ENCODE measurements at regions not wholly inside any gene's neighbourhood (a gene's known extent, or its start where the extent isn't known, plus 50 kb on each side); places are given as distances from the start of the nearest gene placed in this dataset.
"Not testable (repeated sequence)": the region's sequence is repeated elsewhere in the genome, so short reads cannot be mapped to it uniquely, and the experiment has no call there.

DNA sequence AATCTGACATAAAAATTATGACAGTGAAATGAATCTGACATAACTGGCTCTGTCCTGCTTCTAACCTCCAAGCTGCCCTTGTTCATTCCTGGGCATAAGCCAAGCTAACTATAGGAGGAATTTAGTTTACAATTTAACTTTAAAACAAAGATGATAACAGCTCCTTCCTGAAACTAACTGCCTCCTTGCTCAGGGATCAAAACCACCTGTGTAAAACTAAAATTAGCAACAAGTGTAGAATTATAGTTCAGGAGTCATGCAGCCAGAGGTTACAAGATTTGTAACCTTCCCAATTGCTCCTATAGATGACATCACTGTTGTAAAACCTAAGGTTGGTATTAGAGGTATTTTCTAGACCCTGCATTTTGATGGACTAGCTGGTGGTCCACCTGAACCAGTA lies 256.4 kb upstream of the POM121L12 start:
- DNase-seq = no peak

- no peak for DNase-seq
These were observed 258.2 kb upstream of the POM121L12 start for GRCh38 chr7:52777051-52777822.

GRCh38 chr7:52775876-52776275 lies 259.6 kb upstream of the POM121L12 start:
- no peak for DNase-seq

GRCh38 chr7:52771177-52771576 lies 264.3 kb upstream of the POM121L12 start:
- no peak for DNase-seq

DNA sequence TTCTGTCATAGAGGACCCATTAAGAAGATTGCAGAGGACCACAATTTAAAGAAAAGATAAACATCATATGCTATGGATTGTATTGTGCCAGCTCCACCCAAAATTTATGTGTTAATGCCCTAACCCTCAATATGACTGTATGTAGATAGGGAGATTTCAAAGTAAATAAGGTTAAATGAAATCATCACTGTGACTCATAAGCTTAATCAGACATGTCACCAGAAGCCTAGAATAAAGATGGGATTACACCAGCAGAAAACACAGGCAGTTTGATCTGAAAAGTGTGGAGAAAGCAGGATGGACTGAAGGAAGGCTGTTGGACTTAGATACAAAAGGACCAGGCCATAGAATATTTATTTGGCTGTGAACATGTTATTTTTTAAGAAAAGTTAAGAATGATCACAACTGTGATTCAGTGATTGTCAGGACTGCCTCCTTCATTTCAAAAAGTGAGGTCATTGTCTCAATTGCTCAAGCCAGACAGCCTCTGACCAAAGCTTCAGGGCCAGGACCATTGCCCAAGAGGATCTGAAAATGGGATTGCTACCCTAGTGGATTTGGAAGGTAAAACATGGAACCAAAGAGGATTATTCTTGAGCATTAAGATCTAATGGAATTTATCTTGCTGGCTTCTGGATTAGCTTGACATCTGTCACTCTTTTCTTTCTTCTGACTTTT lies 270.8 kb upstream of the POM121L12 start:
- DNase-seq = no peak

DNA sequence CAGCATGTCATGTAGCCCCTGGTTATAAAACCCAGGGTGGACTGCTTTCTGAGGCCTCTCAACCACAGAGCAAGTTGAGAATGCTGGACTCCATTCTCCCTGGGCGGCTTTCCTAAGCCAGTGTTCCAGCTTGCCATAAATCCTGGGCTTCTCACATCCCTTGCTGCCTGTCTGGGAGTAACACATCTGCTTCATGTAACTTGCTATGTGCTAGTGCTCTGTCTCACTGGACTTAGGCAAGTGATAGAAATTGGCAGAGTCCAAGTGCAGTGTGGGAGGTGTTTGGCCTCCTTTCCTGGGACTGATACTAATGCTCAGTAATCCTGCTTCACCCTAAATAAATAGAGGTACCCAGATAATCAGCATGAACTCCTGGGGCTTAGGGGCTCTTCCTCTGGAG lies 277.1 kb upstream of the POM121L12 start:
- no peak for DNase-seq

GRCh38 chr7:52753855-52754254 lies 281.6 kb upstream of the POM121L12 start:
- no peak for DNase-seq

GRCh38 chr7:52752891-52753290 lies 282.5 kb upstream of the POM121L12 start:
- DNase-seq = no peak

DNA sequence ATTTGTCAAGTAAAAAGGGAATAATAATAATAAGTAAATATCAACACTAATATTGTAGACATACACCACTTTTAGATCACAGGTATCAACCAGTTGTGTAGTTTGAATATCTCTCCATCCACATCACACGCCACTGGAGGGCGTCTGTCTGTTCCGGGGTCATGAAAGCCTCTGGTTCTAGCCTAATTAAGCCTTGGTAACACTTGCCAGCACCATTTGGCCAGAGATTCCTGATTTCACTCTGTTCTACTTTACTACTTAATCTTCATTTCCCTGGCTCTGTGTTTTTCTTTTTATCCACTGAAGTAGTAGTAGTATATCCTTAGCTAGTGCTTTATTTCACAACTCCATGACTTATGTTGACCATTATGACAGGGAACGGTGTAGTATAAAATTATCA lies 285.6 kb upstream of the POM121L12 start:
- no peak for DNase-seq

DNA sequence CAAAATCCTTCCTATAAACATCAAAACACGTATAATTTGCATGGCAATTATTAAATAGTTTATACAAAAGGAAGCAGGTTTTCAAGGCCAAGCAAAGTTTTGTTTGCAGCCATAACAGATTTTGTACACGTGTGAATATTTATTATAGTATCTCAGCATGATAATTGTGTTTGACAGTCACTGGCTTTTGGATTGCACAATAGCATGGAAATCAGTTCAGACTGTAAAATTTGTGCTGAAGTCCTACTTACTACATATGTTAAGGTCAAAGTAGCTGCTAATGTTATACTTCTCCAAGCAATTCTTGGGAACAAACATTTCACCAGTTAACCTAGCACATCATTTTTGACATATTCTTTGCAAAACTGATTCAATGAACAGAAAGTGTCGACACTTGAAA lies 287.6 kb upstream of the POM121L12 start:
- no peak for DNase-seq

- DNase-seq = no peak
These were observed 293.7 kb upstream of the POM121L12 start for GRCh38 chr7:52741670-52742290.

GRCh38 chr7:52735656-52736055 lies 299.8 kb upstream of the POM121L12 start:
- no peak for DNase-seq

- not testable (repeated sequence) for DNase-seq
These were observed 306.8 kb upstream of the POM121L12 start for GRCh38 chr7:52728683-52729082.

GRCh38 chr7:52727632-52728031 lies 307.8 kb upstream of the POM121L12 start:
- no peak for DNase-seq

GRCh38 chr7:52726986-52727385 lies 308.4 kb upstream of the POM121L12 start:
- DNase-seq = no peak

GRCh38 chr7:52726493-52726892 lies 308.9 kb upstream of the POM121L12 start:
- DNase-seq = no peak

- DNase-seq = no peak
These were observed 311.8 kb upstream of the POM121L12 start for GRCh38 chr7:52723606-52724005.

DNA sequence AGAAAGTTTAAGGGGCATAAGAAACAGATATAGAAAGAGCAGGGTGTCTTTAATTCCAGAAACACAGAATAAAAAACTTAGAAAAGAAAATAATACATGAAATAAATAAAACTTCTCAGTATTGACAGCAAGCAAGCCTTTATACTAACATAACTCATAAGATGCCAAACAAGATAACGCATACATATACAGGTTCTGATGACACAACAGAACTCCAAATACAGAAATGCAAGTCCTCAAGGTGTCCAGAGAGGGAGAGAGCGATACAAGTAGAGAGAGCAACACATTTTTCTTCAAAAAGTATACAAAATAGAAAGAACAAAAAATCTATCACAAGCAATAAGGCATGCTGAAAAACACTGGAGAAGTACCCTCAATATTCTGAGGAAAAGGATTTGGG lies 314.6 kb upstream of the POM121L12 start:
- DNase-seq = no peak

DNA sequence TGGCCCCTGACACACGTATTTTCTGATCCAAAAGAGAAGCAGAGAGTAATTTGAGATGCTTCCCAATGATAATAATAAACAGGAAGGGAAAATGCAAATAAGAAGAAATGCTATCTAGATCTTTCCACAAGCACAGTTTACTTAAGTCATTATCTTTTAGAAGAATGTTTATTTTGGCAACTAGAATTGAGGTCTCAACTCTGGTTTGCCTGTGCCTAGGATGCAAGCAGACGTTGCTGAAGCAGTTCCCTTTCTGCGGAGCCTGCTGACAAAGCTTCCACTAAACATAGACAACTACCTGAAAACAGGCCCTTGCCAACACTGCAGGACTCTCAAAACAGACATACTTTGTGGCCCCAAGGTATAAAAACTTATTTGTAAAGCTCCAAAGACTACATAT lies 315.8 kb upstream of the POM121L12 start:
- no peak for DNase-seq

GRCh38 chr7:52715701-52716100 lies 319.7 kb upstream of the POM121L12 start:
- DNase-seq = no peak

DNA sequence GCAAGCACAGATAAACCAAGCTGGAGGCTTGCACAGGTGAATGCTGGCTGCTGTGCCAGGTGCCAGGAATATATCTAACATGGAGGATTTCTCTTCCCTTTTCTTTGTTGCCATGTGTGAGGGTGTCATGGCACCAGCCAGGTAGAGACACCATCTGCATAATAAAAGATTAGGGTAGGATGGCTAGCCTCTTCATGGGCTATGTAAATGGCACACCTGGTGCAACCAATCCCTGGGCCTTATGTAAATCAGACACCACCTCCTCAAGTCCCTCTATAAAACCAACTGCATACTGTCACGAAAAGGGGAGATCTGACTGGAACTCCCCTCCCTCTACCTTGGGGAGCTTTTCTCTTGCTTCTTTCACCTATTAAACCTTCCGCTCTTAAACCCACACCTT lies 322.5 kb upstream of the POM121L12 start:
- no peak for DNase-seq

GRCh38 chr7:52711951-52712350 lies 323.5 kb upstream of the POM121L12 start:
- no peak for DNase-seq

DNA sequence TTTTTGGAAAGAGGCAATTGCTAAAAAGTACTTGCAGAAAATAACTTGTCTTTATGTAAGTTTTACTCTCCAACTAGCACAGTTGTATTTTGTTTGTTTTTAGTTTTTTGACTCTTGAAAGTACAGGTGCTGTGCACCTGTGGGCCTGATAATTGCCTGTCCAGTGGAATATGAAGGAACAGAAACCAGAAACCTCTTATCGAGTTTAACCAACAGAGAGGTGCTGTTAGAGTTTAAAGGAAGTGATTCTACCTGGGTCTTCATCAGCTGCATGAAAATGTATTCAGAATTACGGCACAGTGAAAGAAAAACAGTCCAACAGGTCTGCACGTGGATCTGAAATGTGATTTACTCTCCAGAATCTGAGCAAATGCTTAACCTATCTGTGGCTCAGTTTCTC lies 326.6 kb upstream of the POM121L12 start:
- no peak for DNase-seq
